Liver (tissue), 8 donors: ENCODE measurements at regions not wholly inside any gene's neighbourhood (a gene's known extent, or its start where the extent isn't known, plus 50 kb on each side); places are given as distances from the start of the nearest gene placed in this dataset.

Experiments
- DNase-seq: peaks from one replicate; pipeline ENCODE4 v3.0.0-alpha.2; 2017; ENCODE audit warnings: low spot score
- H3K27ac ChIP-seq, 2 donors: one replicate each; pipeline ENCODE4 v1.7.0; 2013; ENCODE audit warnings: inconsistent platforms in 2 of 2, low read length in 2 of 2, control low read depth in 1 of 2, low read depth in 1 of 2, mild to moderate bottlenecking in 1 of 2
- H3K27me3 ChIP-seq, 4 donors: one replicate each; pipeline versions ENCODE4 v1.6.1 to v1.7.0; 2013; ENCODE audit warnings: low read length in 3 of 4, inconsistent platforms in 1 of 4, mild to moderate bottlenecking in 1 of 4, moderate library complexity in 1 of 4; ENCODE audit not compliant: control insufficient read depth in 4 of 4, insufficient read depth in 4 of 4
- H3K36me3 ChIP-seq, 4 donors: one replicate each; pipeline versions ENCODE4 v1.6.1 to v1.7.0; 2013; ENCODE audit warnings: low read length in 3 of 4, mild to moderate bottlenecking in 3 of 4, low read depth in 1 of 4, moderate library complexity in 1 of 4; ENCODE audit not compliant: control insufficient read depth in 4 of 4, insufficient read depth in 3 of 4
- H3K4me1 ChIP-seq, 4 donors: one replicate each; pipeline versions ENCODE4 v1.6.1 to v1.7.0; 2013; ENCODE audit warnings: low read length in 3 of 4, mild to moderate bottlenecking in 3 of 4, moderate library complexity in 1 of 4; ENCODE audit not compliant: control insufficient read depth in 4 of 4, insufficient read depth in 4 of 4
- H3K4me3 ChIP-seq, 3 donors: one replicate each; pipeline versions ENCODE4 v1.6.1 to v1.7.0; 2013; ENCODE audit warnings: low read length in 3 of 3, control low read depth in 1 of 3, low read depth in 1 of 3, mild to moderate bottlenecking in 1 of 3
- H3K9ac ChIP-seq, 2 donors: one replicate each; pipeline ENCODE4 v1.7.0; 2013; ENCODE audit warnings: low read length in 2 of 2, mild to moderate bottlenecking in 2 of 2, moderate library complexity in 2 of 2, control low read depth in 1 of 2, low read depth in 1 of 2
- H3K9me3 ChIP-seq, 4 donors: one replicate each; pipeline versions ENCODE4 v1.6.1 to v1.7.0; 2013; ENCODE audit warnings: low read length in 3 of 4; ENCODE audit not compliant: control insufficient read depth in 4 of 4
- CTCF ChIP-seq: fragments of 150-350 bp; IDR thresholded peaks from 2 replicates; pipeline ENCODE4 v1.5.1; 2017; ENCODE audit warnings: improper control_type of control experiment, low read depth, low read length; ENCODE audit not compliant: missing input control
- FOXA1 ChIP-seq: IDR thresholded peaks from 2 replicates; pipeline ENCODE4 v1.6.1; 2016; ENCODE audit warnings: antibody characterized with exemption
- GABPA ChIP-seq, 2 donors: IDR thresholded peaks in 1 of 2; conservative IDR thresholded peaks in 1 of 2; 2 replicates each; pipeline ENCODE4 v1.6.1; 2016; ENCODE audit warnings: antibody characterized with exemption in 2 of 2, mild to moderate bottlenecking in 1 of 2, moderate library complexity in 1 of 2
- HNF4A ChIP-seq, 2 donors: conservative IDR thresholded peaks; 2 replicates each; pipeline ENCODE4 v1.6.1; 2016; ENCODE audit warnings: antibody characterized with exemption in 2 of 2, mild to moderate bottlenecking in 2 of 2
- HNF4G ChIP-seq: IDR thresholded peaks from 2 replicates; pipeline ENCODE4 v1.6.1; 2016; ENCODE audit warnings: antibody characterized with exemption
- JUND ChIP-seq, 2 donors: IDR thresholded peaks; 2 replicates each; pipeline ENCODE4 v1.6.1; 2016; ENCODE audit warnings: antibody characterized with exemption in 2 of 2
- MAX ChIP-seq: IDR thresholded peaks from 2 replicates; pipeline ENCODE4 v1.6.1; 2016; ENCODE audit warnings: antibody characterized with exemption
- NR2F2 ChIP-seq: IDR thresholded peaks from 2 replicates; pipeline ENCODE4 v1.6.1; 2016; ENCODE audit warnings: antibody characterized with exemption
- RAD21 ChIP-seq, 2 donors: IDR thresholded peaks; 2 replicates each; pipeline ENCODE4 v1.6.1; 2016; ENCODE audit warnings: antibody characterized with exemption in 2 of 2, mild to moderate bottlenecking in 2 of 2
- REST ChIP-seq: IDR thresholded peaks from 2 replicates; pipeline ENCODE4 v1.6.1; 2016; ENCODE audit warnings: antibody characterized with exemption, mild to moderate bottlenecking
- RXRA ChIP-seq, 2 donors: IDR thresholded peaks; 2 replicates each; pipeline ENCODE4 v1.6.1; 2017 to 2018; ENCODE audit warnings: antibody characterized with exemption in 2 of 2, mild to moderate bottlenecking in 1 of 2
- SP1 ChIP-seq: IDR thresholded peaks from 2 replicates; pipeline ENCODE4 v1.6.1; 2018; ENCODE audit warnings: antibody characterized with exemption, mild to moderate bottlenecking
- ZBTB33 ChIP-seq: IDR thresholded peaks from 2 replicates; pipeline ENCODE4 v1.6.1; 2016; ENCODE audit warnings: antibody characterized with exemption
- WGBS: extraction: QIAGEN DNeasy Blood & Tissue Kit; methylation state at CpG from one replicate; pipeline ENCODE4 v1.1.7; 2013; 5-methylcytosine and 5-hydroxymethylcytosine counted together
- donor health status: healthy.
- donor health status: healthy.
- donor health status: healthy.
- donor health status: healthy.
- donor health status: healthy.

GRCh38 chr13:19020988-19021387, 160.6 kb downstream of the TUBA3C start (continued):
- TF ChIP-seq CTCF (no peak), NR2F2 (no peak), SP1 (no peak)

GRCh38 chr13:18998389-18998788, 183.2 kb downstream of the TUBA3C start:
- no peak for TF ChIP-seq REST
- no peak for TF ChIP-seq HNF4G
- no peak for TF ChIP-seq GABPA (IDR thresholded peaks at IDR 0.05 in 1 of 2, conservative IDR thresholded peaks at IDR 0.05 in 1 of 2)
- no peak for TF ChIP-seq MAX
- TF ChIP-seq CTCF, result no peak
- TF ChIP-seq ZBTB33, result no peak
- TF ChIP-seq NR2F2, result no peak
- TF ChIP-seq RXRA (IDR thresholded peaks at IDR 0.05), result no peak
- no peak for TF ChIP-seq SP1
- no peaks in the 10 kb centered on the region for H3K36me3 ChIP-seq
- no peak for DNase-seq
- H3K9ac ChIP-seq, result no peak overlapping the region
- no peaks in the 10 kb centered on the region for H3K27me3 ChIP-seq
- no peak overlapping the region for H3K27ac ChIP-seq
- no peak overlapping the region for H3K4me3 ChIP-seq
- H3K4me1 ChIP-seq, result peaks cover 3 to 31% (median 20%) of the 10 kb centered on the region in 4 donors
- 88% methylated on average over 6 of the region's 6 CpGs for WGBS
- peaks cover 0 to 3% (median 0%) of the 10 kb centered on the region in 4 donors for H3K9me3 ChIP-seq

GRCh38 chr13:18996627-18997051, 185.0 kb downstream of the TUBA3C start:
- Histone ChIP-seq H3K27me3 (no peaks in the 10 kb centered on the region), H3K36me3 (no peaks in the 10 kb centered on the region), H3K27ac (no peak overlapping the region), H3K4me3 (no peak overlapping the region), H3K4me1 (peaks cover 3 to 34% (median 22%) of the 10 kb centered on the region in 4 donors), H3K9me3 (no peaks in the 10 kb centered on the region), H3K9ac (no peak overlapping the region)
- no peak for DNase-seq
- WGBS, result 43% methylated on average over 1 of the region's 1 CpG
- TF ChIP-seq HNF4G, result peak; percentile 12
- TF ChIP-seq HNF4A (conservative IDR thresholded peaks at IDR 0.05), result peak; percentile 32 to 63
- no peak for TF ChIP-seq RAD21 (IDR thresholded peaks at IDR 0.05)
- TF ChIP-seq CTCF, result no peak
- TF ChIP-seq NR2F2, result peak; percentile 54
- no peak for TF ChIP-seq FOXA1
- peak in 1 of 2 donors; percentile 52 for TF ChIP-seq RXRA (IDR thresholded peaks at IDR 0.05)
- TF ChIP-seq JUND (IDR thresholded peaks at IDR 0.05), result peak in 1 of 2 donors; percentile 6
